ENCODE measurements at regions not wholly inside any gene's neighbourhood (a gene's known extent, or its start where the extent isn't known, plus 50 kb on each side); places are given as distances from the start of the nearest gene placed in this dataset.

DNA sequence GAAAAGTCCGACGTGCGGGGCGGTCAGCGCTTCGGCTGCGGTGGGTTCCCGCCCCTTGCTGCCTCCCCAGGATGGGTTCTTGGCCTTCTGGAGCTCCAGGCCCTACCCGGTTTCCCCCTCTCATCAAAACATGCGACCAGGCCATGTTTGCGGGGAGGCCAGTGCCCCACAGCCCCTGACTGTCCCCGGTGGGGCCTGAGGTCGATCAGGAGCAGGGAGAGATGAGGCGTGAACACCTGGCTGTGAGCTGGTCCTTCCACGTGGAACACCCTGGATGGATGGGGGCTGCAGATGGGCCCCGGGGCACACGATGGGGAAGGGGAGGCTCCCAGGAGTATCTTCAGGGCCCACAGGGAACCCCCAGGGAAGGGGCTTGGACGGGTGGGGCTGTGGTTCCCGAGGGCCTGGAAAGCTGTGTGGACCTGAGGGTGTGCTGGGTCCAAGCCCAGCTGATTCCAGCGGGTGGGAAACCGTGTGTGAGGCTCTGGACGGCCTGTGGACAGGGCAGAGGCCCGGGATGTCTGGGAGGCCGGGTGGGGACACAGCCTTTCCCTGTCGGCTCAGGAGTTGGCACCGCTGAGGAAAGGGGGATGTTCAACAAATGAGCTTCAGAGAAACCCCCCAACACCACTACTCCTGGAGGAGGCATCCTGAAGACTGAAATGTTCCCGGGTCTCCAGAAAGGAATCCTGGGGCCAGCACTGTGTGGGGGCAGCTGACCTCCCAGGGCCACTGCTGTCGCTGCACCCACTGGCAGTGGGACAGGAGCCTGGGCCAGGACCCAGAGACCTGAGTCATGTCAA is 187.0 kb upstream of the C14orf180 start:
- Histone ChIP-seq H4K20me1 (replicated peaks; ENCODE audit: insufficient read depth) (no peaks in the 10 kb centered on the region), H3K4me3 (no peak overlapping the region), H3K4me1 (ENCODE audit: insufficient read depth) (no peaks in the 10 kb centered on the region), H3K4me2 (no peak overlapping the region), H2AFZ (no peak overlapping the region), H3K27me3 (ENCODE audit: insufficient read depth) (no peaks in the 10 kb centered on the region), H3K9me2 (ENCODE audit: insufficient read depth) (no peaks in the 10 kb centered on the region), H3F3A (replicated peaks; ENCODE audit: low read depth) (no peaks in the 10 kb centered on the region), H3K36me3 (ENCODE audit: insufficient read depth) (no peaks in the 10 kb centered on the region), H3K79me2 (replicated peaks; ENCODE audit: insufficient read depth) (no peaks in the 10 kb centered on the region), H3K27ac (ENCODE audit: low read depth) (no peak overlapping the region)
- no peak overlapping the region for H3K27ac Mint-ChIP-seq
- TF ChIP-seq JUNB (IDR thresholded peaks at IDR 0.05; ENCODE audit: unreplicated experiment) (no peak), POLR2AphosphoS5 (IDR thresholded peaks at IDR 0.05; ENCODE audit: low read depth) (no peak), ZNF462 (CRISPR knock-in tag; IDR thresholded peaks at IDR 0.05) (no peak), NANOG (IDR thresholded peaks at IDR 0.05; ENCODE audit: borderline replicate concordance) (no peak), EZH2phosphoT487 (IDR thresholded peaks at IDR 0.05; ENCODE audit: unreplicated experiment) (no peak), CREB1 (CRISPR knock-in tag; IDR thresholded peaks at IDR 0.05; ENCODE audit: low read depth) (no peak), ZNF331 (CRISPR knock-in tag; IDR thresholded peaks at IDR 0.05; ENCODE audit: low read depth) (no peak), REST (IDR thresholded peaks at IDR 0.05; ENCODE audit: unreplicated experiment) (no peak), EZH2 (IDR thresholded peaks at IDR 0.05; ENCODE audit: low read depth, unreplicated experiment) (no peak), STAT1 (IDR thresholded peaks at IDR 0.05; ENCODE audit: unreplicated experiment) (no peak)
- TF ChIP-seq, protein P1, sequence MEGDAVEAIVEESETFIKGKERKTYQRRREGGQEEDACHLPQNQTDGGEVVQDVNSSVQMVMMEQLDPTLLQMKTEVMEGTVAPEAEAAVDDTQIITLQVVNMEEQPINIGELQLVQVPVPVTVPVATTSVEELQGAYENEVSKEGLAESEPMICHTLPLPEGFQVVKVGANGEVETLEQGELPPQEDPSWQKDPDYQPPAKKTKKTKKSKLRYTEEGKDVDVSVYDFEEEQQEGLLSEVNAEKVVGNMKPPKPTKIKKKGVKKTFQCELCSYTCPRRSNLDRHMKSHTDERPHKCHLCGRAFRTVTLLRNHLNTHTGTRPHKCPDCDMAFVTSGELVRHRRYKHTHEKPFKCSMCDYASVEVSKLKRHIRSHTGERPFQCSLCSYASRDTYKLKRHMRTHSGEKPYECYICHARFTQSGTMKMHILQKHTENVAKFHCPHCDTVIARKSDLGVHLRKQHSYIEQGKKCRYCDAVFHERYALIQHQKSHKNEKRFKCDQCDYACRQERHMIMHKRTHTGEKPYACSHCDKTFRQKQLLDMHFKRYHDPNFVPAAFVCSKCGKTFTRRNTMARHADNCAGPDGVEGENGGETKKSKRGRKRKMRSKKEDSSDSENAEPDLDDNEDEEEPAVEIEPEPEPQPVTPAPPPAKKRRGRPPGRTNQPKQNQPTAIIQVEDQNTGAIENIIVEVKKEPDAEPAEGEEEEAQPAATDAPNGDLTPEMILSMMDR (conservative IDR thresholded peaks at IDR 0.05; ENCODE audit: low read depth in 2 of 2), result no peak
- TF ChIP-seq, protein P2, sequence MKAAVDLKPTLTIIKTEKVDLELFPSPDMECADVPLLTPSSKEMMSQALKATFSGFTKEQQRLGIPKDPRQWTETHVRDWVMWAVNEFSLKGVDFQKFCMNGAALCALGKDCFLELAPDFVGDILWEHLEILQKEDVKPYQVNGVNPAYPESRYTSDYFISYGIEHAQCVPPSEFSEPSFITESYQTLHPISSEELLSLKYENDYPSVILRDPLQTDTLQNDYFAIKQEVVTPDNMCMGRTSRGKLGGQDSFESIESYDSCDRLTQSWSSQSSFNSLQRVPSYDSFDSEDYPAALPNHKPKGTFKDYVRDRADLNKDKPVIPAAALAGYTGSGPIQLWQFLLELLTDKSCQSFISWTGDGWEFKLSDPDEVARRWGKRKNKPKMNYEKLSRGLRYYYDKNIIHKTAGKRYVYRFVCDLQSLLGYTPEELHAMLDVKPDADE (IDR thresholded peaks at IDR 0.05), result no peak
- no peak overlapping the region for H3K4me3 Mint-ChIP-seq
- ATAC-seq (no peak), DNase-seq (ENCODE audit: low spot score) (no peak)
- peaks cover 12% of the 10 kb centered on the region for H3K36me3 Mint-ChIP-seq (ENCODE audit: low read depth)
- H3K27me3 Mint-ChIP-seq (ENCODE audit: insufficient read depth, low read depth, poor library complexity), result peaks cover 11% of the 10 kb centered on the region
- H3K9me3 Mint-ChIP-seq, result peaks cover 13% of the 10 kb centered on the region
- peaks cover 8% of the 10 kb centered on the region for H3K4me1 Mint-ChIP-seq

Data from GM23338 (cell line).